Spleen (tissue), 7 donors: ENCODE measurements at regions not wholly inside any gene's neighbourhood (a gene's known extent, or its start where the extent isn't known, plus 50 kb on each side); places are given as distances from the start of the nearest gene placed in this dataset.
"Not testable (repeated sequence)": the region's sequence is repeated elsewhere in the genome, so short reads cannot be mapped to it uniquely, and the experiment has no call there.

Source experiments
- CTCF ChIP-seq, 11 experiments: fragments of 200-600 bp in 7 of 11; fragments of 450-650 bp in 4 of 11; sonication (generic) in 4 of 11; IDR thresholded peaks in 8 of 11; conservative IDR thresholded peaks in 3 of 11; 1 replicate in 7 of 11; 2 replicates in 4 of 11; pipeline versions ENCODE4 v1.4.0 to v1.8.0; 2016 to 2021; ENCODE audit warnings: antibody characterized with exemption in 11 of 11, inconsistent platforms in 4 of 11, mild to moderate bottlenecking in 1 of 11
- POLR2AphosphoS5 ChIP-seq, 3 donors: sonication (generic); formaldehyde crosslinking; IDR thresholded peaks; one replicate each; pipeline ENCODE4 v1.5.1; 2017; ENCODE audit warnings: antibody characterized with exemption in 3 of 3
- donor health status: DM: no; HTN: no; CAD: no; lungs with moderate emphysema.
- donor health status: DM: no; HTN: no; CAD: no.
- donor health status: DM: no; HTN: no; CAD: no.

- not testable (repeated sequence) for TF ChIP-seq POLR2AphosphoS5 (IDR thresholded peaks at IDR 0.05); CTCF (IDR thresholded peaks at IDR 0.05 in 8 of 11, conservative IDR thresholded peaks at IDR 0.05 in 3 of 11)
These were observed 599.3 kb upstream of the B3GAT1 start for GRCh38 chr11:135011313-135011712.
